HUES48 (cell line): ENCODE measurements at regions not wholly inside any gene's neighbourhood (a gene's known extent, or its start where the extent isn't known, plus 50 kb on each side); places are given as distances from the start of the nearest gene placed in this dataset.

Source experiments
- H3K27ac ChIP-seq: one replicate; pipeline ENCODE4 v1.7.0; 2013; ENCODE audit warnings: low read depth, low read length, inconsistent platforms
- H3K27me3 ChIP-seq: 2 replicates; pipeline ENCODE4 v1.6.1; 2013; ENCODE audit warnings: mild to moderate bottlenecking, low read length; ENCODE audit not compliant: control insufficient read depth, insufficient read depth
- H3K36me3 ChIP-seq: 2 replicates; pipeline ENCODE4 v1.6.1; 2013; ENCODE audit warnings: low read length; ENCODE audit not compliant: control insufficient read depth, insufficient read depth
- H3K4me1 ChIP-seq: 2 replicates; pipeline ENCODE4 v1.6.1; 2013; ENCODE audit warnings: mild to moderate bottlenecking, low read length; ENCODE audit not compliant: control insufficient read depth, insufficient read depth
- H3K4me3 ChIP-seq: 2 replicates; pipeline ENCODE4 v1.5.1; 2013; ENCODE audit warnings: mild to moderate bottlenecking, low read depth, low read length
- H3K9ac ChIP-seq: 2 replicates; pipeline ENCODE4 v1.6.1; 2013; ENCODE audit warnings: mild to moderate bottlenecking, low read depth, low read length, moderate library complexity
- H3K9me3 ChIP-seq: 2 replicates; pipeline ENCODE4 v1.6.1; 2013; ENCODE audit warnings: low read length; ENCODE audit not compliant: control insufficient read depth, insufficient read depth

DNA sequence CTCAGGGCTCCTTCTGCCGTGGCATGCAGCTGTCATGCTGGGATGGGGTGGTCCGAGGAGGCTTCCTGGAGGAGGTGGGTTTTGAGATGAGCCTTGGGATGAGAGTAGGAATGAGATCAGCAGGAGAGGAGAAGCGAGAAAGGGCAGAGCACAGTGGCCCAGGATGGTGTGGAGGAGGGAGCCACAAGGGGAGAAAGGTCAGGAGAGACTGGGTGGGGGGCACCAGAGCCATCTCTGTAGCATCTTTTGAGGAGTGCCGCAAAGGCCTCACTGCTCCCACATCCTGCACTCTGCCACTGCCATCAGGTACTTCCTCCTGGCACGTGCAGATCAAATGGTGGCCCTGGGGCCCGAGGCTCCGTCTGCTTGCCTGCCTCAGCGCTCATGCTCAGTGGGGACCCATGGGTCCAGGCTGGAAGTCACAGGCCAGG lies 150.2 kb downstream of the MACROH2A1 start:
- no peak overlapping the region for H3K4me3 ChIP-seq
- H3K27ac ChIP-seq = no peak overlapping the region
- H3K27me3 ChIP-seq = no peaks in the 10 kb centered on the region
- no peaks in the 10 kb centered on the region for H3K4me1 ChIP-seq
- H3K36me3 ChIP-seq = no peaks in the 10 kb centered on the region
- no peak overlapping the region for H3K9ac ChIP-seq
- H3K9me3 ChIP-seq = no peaks in the 10 kb centered on the region

DNA sequence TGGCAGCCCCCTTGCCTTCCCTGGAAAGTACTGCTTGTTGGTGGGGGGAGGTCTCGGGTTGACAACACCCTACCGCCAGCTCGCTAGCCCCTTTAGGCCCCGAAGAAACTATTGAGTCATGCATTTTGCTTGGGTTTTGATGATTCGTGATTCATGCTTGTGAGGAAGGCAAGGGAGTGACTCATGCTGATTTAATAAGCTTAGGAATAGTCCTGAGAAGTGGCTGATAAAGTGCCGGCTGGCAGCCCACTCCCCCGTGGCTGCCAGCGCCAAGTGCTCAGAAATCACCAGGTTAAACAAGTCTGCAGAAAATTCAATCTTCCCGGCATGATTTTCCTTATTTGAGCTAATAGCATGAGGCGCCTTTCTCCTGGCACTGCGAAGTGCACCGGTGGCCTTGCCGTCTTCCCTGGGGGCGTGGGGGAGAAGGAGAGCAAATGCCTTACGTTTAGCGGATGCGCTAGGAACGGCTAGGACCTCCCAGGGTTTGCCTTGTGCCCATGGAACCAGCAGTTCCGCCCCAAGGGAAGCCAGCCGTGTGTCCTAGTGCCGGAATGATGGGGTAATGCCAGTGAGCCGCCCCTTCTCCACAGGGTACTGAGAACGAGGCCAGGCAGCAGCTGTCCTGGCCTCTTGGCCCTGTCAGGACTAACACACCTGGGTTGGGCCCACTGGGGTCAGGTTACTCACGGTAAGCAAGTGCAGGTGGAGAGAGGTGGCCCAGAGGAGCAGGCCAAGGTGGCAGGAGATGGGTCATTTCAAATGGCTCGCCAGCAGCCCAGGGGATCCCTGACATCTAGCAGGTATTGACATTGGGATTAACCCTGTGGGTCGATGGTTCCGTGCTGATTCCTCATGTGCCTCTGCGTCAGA lies 151.9 kb downstream of the MACROH2A1 start:
- Histone ChIP-seq H3K9me3 (no peaks in the 10 kb centered on the region), H3K27ac (no peak overlapping the region), H3K9ac (no peak overlapping the region), H3K4me1 (no peaks in the 10 kb centered on the region), H3K36me3 (no peaks in the 10 kb centered on the region), H3K4me3 (no peak overlapping the region), H3K27me3 (no peaks in the 10 kb centered on the region)

DNA sequence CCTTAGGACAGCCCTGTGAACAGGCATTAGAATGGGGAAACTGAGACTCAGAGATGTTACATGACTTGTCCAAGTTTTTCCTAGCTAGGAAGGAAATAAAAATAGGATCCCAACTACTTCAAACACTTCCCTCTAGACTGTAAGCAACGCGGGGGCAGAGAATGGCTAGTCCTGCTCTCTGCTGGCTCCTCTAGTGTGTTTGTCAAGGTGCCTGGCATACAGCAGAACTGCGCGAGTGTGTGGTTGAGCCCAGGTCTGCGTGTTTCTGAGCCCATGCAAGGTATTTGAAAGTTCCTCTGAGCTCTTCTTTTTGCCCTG lies 152.5 kb downstream of the MACROH2A1 start:
- Histone ChIP-seq H3K27me3 (no peaks in the 10 kb centered on the region), H3K36me3 (no peaks in the 10 kb centered on the region), H3K9ac (no peak overlapping the region), H3K4me1 (no peaks in the 10 kb centered on the region), H3K9me3 (no peaks in the 10 kb centered on the region), H3K27ac (no peak overlapping the region), H3K4me3 (no peak overlapping the region)

DNA sequence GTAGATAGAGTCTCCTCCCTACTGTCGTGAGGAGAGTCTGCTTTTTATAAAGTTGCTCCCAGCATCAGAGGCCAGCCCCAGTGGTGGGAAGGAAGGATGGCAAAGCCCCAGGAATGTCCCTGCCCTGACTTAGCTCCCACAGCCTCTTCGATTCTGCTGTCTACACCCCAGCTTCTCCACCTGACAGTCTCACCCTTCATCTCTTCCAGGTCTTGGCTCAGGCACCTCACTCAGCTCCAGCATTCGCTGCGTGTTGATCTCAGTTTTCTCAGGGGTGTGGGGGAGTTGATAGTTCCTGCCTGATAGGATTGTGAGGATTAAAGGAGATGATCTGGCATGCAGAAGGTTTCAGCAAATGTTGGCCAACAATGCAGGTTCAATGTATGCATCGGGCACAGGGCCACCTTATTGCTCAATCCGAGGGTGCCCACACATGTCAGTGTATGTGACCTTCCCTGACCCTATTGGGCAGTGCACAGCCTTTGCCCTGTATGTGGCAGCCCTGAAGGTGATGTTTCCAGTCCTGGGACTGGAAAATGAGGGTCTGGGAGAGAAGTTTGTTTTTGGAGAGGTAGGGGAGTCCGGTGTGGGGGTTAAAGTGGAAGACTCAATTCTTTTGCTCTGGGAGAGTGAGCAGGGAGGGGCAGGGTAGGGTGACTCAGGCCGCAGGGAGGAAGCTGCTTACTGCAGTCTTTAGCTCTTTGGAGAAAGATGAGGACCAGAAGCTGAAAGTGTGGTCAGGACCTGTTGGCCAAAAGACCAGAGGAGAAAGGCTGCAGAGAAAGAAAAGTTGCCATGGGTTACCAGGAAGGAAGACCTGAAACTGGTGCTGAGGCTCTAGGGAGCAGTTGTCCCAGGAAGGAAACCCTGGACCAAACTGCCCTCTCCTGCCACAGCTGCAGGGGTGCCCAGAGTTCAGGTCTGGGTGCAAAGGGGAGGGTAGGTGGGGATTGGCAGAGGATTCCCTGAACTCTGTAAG lies 153.2 kb downstream of the MACROH2A1 start:
- Histone ChIP-seq H3K27ac (no peak overlapping the region), H3K9me3 (no peaks in the 10 kb centered on the region), H3K27me3 (no peaks in the 10 kb centered on the region), H3K36me3 (no peaks in the 10 kb centered on the region), H3K4me1 (no peaks in the 10 kb centered on the region), H3K4me3 (no peak overlapping the region), H3K9ac (no peak overlapping the region)

DNA sequence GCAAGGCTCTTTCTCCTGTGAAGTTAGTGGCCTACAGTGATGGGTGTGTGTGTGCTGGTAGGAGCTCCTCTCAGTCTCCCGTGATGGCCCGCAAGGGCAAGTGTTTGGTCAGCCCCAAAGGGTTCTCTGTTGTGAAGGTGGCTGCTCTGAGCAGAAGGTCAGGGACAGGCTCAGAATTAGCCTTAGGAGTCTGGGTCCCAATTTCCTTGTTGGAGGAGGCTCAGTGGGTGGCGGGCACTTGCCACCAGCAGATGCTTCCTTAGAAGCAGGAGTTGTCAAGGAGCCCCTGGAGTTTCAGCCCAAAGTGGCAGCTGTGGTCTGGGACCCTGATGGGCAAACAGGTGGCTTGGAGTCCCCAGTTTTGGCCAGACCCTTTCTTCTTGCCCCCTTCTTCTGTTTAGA lies 154.4 kb downstream of the MACROH2A1 start:
- H3K9ac ChIP-seq = no peak overlapping the region
- H3K4me1 ChIP-seq = peaks cover under 1% of the 10 kb centered on the region; the same call in 1 of the 2 replicates
- no peaks in the 10 kb centered on the region for H3K36me3 ChIP-seq

DNA sequence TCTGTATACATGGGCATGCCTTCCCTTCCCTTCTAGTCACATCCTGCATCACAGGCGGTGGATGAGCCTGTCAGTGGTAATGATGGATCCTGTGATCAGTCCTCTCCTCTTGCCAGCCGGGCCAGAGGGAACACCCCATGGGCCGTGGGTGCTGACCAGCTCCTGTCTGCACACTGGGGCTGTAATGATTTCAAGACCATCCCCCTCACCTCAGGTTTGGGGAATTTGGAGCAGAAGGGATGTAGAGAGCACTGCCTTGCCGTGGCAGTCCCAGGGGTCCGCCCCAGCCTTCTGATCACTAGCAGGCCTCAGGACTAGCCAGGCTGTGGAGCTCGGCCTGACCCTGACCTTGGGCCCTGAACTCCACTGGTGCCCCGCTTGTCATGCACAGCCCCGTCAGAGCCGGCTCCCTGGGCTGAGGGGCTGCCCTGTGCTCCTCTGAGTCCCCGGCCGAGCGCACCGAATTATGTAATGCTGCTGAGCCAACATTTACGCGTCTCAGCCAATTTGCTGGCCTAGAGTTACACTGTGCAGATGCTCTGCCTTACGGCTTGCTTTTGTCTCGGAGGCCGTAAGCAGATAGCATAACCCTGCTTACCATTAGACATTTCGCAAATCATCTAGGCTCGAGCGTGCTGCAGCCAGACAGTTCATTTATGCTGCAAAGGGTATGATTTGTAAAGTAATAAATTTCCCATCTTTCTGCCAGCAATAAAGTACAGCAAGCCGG lies 155.3 kb downstream of the MACROH2A1 start:
- Histone ChIP-seq H3K27me3 (no peaks in the 10 kb centered on the region), H3K36me3 (no peaks in the 10 kb centered on the region), H3K27ac (no peak overlapping the region), H3K4me3 (no peak overlapping the region), H3K9me3 (no peaks in the 10 kb centered on the region), H3K4me1 (peaks cover 4% of the 10 kb centered on the region; the same call in 1 of the 2 replicates), H3K9ac (no peak overlapping the region)

More for the DNA sequence above, 154.4 kb downstream of the MACROH2A1 start:
- Histone ChIP-seq H3K9me3 (no peaks in the 10 kb centered on the region), H3K27ac (no peak overlapping the region), H3K4me3 (no peak overlapping the region), H3K27me3 (no peaks in the 10 kb centered on the region)

DNA sequence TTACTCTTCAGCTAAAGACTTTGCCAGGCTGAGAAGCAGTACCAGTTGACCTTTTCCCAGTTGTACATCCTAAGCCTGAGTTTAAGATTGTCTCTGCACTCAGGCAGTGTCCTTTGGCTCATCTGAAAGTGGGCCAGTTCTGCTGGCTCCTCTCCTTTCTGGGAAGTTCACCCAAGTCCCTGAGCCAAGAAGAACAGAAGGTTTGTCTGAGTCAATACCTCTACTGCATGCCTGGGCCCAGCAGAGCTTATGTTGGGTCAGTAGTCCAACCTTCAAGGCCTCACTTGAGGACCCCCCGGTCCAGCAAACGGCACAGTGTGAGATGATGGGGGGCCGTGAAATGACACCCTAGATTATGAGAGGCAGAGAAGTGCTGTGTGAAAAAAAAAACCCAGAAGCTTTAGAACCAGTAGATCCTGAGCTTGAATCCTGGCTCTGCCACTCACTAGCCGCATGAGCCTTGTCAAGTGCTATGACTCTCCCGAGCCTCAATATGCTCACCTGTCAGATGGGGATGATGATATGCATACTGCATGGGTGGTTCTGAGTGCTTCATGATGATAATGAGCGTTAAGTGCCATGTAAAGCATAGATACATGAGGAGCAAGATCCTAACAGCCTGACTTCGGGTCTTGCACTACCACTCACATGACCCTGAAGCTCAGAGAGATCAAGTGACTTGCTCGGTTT lies 156.0 kb downstream of the MACROH2A1 start:
- Histone ChIP-seq H3K36me3 (no peaks in the 10 kb centered on the region), H3K4me3 (no peak overlapping the region), H3K27ac (no peak overlapping the region), H3K9ac (no peak overlapping the region), H3K4me1 (peaks cover 4% of the 10 kb centered on the region; the same call in 1 of the 2 replicates), H3K27me3 (no peaks in the 10 kb centered on the region), H3K9me3 (no peaks in the 10 kb centered on the region)

DNA sequence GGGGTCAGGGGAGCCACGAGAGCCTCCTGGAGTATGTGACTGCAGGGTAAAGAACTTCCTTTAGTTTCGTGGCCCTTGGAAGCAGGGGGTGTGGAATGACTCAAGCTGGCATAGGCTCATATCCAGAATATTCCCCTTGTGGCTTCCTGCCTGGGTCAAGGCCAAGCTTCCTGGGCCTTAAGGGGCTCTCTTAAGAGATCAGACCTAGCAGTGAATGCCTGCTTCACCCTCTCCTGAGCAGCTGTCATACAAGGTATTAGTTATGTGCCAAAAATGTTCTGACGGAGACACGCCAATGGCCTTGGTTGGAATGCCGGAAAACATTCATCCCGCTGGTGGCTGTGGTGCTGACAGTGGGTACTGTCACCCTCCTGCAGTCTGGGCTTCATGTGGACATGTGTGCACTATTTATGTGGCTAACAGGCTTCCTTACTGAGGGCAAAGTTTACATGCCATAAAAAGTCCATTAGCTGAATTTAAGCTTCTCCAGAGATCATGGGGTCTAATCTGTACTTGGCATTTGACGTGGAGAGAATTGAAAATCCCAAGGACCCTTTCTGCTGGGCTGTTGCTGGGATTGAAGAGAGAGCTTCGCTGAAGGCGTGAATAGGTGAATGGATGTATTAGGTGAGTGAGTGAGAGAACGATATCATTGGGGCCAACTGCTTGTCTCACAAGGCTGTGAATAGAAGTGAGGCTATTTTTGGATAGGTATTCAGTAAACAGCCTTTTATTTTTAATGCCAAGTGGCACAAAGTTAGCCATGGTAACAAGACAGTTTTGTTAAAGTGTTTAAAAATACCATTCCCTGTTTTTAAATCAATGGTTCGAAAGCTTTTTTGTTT lies 156.8 kb downstream of the MACROH2A1 start:
- Histone ChIP-seq H3K27ac (no peak overlapping the region), H3K4me1 (peaks cover 4% of the 10 kb centered on the region; the same call in 1 of the 2 replicates), H3K9me3 (no peaks in the 10 kb centered on the region), H3K9ac (no peak overlapping the region), H3K36me3 (no peaks in the 10 kb centered on the region), H3K27me3 (no peaks in the 10 kb centered on the region), H3K4me3 (no peak overlapping the region)

DNA sequence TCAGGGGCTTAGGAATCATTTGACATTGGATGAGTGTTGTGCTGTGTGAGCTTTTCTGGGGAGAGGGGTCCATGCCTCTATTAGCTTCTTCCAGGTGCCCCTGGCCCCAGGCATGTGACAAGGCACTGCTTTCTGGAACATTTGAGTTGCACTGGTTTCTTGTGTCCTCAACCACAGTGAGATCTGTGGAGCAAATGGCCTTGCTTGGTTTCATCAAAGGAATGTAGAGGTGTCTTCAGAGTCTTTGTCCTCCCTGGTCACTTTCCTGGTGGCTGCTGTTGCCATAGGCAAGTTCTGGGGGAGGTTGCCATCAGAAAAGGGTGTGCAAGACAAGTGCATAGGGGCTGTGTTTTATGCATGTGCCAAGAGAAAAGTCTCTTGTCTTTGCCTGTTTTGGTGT lies 157.5 kb downstream of the MACROH2A1 start:
- peaks cover 4% of the 10 kb centered on the region; the same call in 1 of the 2 replicates for H3K4me1 ChIP-seq
- no peaks in the 10 kb centered on the region for H3K27me3 ChIP-seq
- no peaks in the 10 kb centered on the region for H3K9me3 ChIP-seq
- no peak overlapping the region for H3K4me3 ChIP-seq
- H3K36me3 ChIP-seq = no peaks in the 10 kb centered on the region
- no peak overlapping the region for H3K9ac ChIP-seq
- H3K27ac ChIP-seq = no peak overlapping the region
